ENCODE measurements at regions not wholly inside any gene's neighbourhood (a gene's known extent, or its start where the extent isn't known, plus 50 kb on each side); places are given as distances from the start of the nearest gene placed in this dataset.

DNA sequence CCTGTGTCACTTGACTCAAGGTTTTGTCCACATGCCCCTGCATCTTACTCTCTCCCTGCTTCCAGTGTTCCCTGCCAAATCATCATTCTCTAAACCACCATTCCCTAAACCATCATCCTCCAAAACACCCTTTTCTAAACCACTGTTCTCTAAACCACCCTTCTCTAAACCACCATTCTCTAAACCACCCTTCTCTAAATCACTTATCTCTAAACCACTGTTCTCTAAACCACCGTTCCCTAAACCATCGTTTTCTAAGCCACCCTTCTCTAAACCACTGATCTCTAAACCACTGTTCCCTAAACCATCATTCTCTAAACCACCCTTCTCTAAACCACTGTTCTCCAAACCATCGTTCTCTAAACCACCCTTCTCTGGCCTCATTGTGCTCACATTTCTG, 142.1 kb downstream of the CXCL12 start:
- TF ChIP-seq CTCF (IDR thresholded peaks at IDR 0.05 in 8 of 11, conservative IDR thresholded peaks at IDR 0.05 in 3 of 11) (no peak), POLR2A (IDR thresholded peaks at IDR 0.05) (no peak)
